GM12878 (cell line): ENCODE measurements at regions not wholly inside any gene's neighbourhood (a gene's known extent, or its start where the extent isn't known, plus 50 kb on each side); places are given as distances from the start of the nearest gene placed in this dataset.

Experiments
- ATAC-seq: fragments of 200-7000 bp; cut with Tn5 transposase; 3 replicates; pipeline ENCODE4 v1.9.1; 2020; ENCODE audit warnings: mild to moderate bottlenecking, moderate library complexity
- BruUV-seq: library from RNA; stranded (reverse); fragments of 400-500 nt; replicated peaks from 2 replicates; lab custom pipeline; 2021; lab: Mats Ljungman, UMichigan
- CTCF ChIA-PET: fragments of 300-600 bp; sonication (Branson Sonifier 250); formaldehyde crosslinking; extraction: SDS; loops from one replicate; lab custom pipeline; 2021; ENCODE audit warnings: inconsistent platforms; lab: Yijun Ruan, JAX
- POLR2A ChIA-PET: fragments of 350-600 bp; formaldehyde crosslinking; extraction: SDS; loops from one replicate; lab custom pipeline; 2021; ENCODE audit warnings: inconsistent platforms; lab: Charles Lee
- RAD21 ChIA-PET: fragments of 300-600 bp; sonication (Branson Sonifier 250); formaldehyde crosslinking; loops from one replicate; lab custom pipeline; 2023; ENCODE audit warnings: antibody characterized with exemption; ENCODE audit not compliant: unreplicated experiment; lab: Charles Lee
- SMC1A ChIA-PET: fragments of 300-600 bp; sonication (Branson Sonifier 250); formaldehyde crosslinking; loops from one replicate; lab custom pipeline; 2023; ENCODE audit not compliant: unreplicated experiment, uncharacterized antibody; lab: Charles Lee
- DNase-seq: peaks from one replicate; pipeline ENCODE4 v3.0.0-alpha.2; 2011; ENCODE audit warnings: low read depth, low spot score
- FAIRE-seq: peaks from 3 replicates; lab custom pipeline; 2011; peaks lifted over from hg19 to GRCh38; lab: Jason Lieb, UNC
- H2AFZ ChIP-seq: 2 replicates; pipeline ENCODE4 v1.6.0; 2011; ENCODE audit warnings: low read depth, low read length, control low read depth; ENCODE audit not compliant: control insufficient read depth
- H3K27ac ChIP-seq: 2 replicates; pipeline ENCODE4 v1.5.1; 2011; ENCODE audit warnings: control low read depth; ENCODE audit not compliant: control insufficient read depth, insufficient read depth
- H3K27me3 ChIP-seq, 2 experiments: replicated peaks in 1 of 2; 2 replicates each; pipeline versions ENCODE4 v1.6.0 to v1.6.1; 2011; ENCODE audit warnings: low read length in 1 of 2; ENCODE audit not compliant: control insufficient read depth in 2 of 2, insufficient read depth in 2 of 2
- H3K36me3 ChIP-seq, 2 experiments: 2 replicates each; pipeline ENCODE4 v1.5.1; 2011; ENCODE audit warnings: low read length in 1 of 2; ENCODE audit not compliant: control insufficient read depth in 2 of 2, insufficient read depth in 2 of 2
- H3K4me1 ChIP-seq: 2 replicates; pipeline ENCODE4 v1.6.1; 2011; ENCODE audit warnings: mild to moderate bottlenecking, low read length, moderate library complexity, mixed read lengths; ENCODE audit not compliant: control insufficient read depth, insufficient read depth
- H3K4me2 ChIP-seq: 2 replicates; pipeline ENCODE4 v1.6.0; 2011; ENCODE audit warnings: control low read depth; ENCODE audit not compliant: control insufficient read depth, insufficient read depth
- H3K4me3 ChIP-seq: fragments of 200-600 bp; sonication (generic); 2 replicates; pipeline ENCODE4 v1.5.1; 2016
- H3K79me2 ChIP-seq: 2 replicates; pipeline ENCODE4 v1.6.0; 2011; ENCODE audit warnings: low read length; ENCODE audit not compliant: control insufficient read depth, insufficient read depth
- H3K9ac ChIP-seq: 2 replicates; pipeline ENCODE4 v1.8.0; 2011; ENCODE audit warnings: low read length, control low read depth, mixed read lengths; ENCODE audit not compliant: control insufficient read depth, insufficient read depth
- H3K9me3 ChIP-seq: replicated peaks from 3 replicates; pipeline ENCODE4 v1.5.1; 2011; ENCODE audit warnings: mild to moderate bottlenecking, low read length; ENCODE audit not compliant: control insufficient read depth, insufficient read depth
- H4K20me1 ChIP-seq: 2 replicates; pipeline ENCODE4 v1.6.0; 2011; ENCODE audit not compliant: control insufficient read depth, insufficient read depth
- CEBPZ ChIP-seq: fragments of 150-350 bp; IDR thresholded peaks from 2 replicates; pipeline ENCODE4 v1.6.1; 2016; ENCODE audit warnings: low read depth, low read length
- IRF3 ChIP-seq: fragments of 450-650 bp; IDR thresholded peaks from 2 replicates; pipeline ENCODE4 v1.6.1; 2014; ENCODE audit warnings: mild to moderate bottlenecking
- IRF5 ChIP-seq: fragments of 450-650 bp; IDR thresholded peaks from 2 replicates; pipeline ENCODE4 v1.6.1; 2017; ENCODE audit warnings: borderline replicate concordance
- PAX5 ChIP-seq: IDR thresholded peaks from 2 replicates; pipeline ENCODE4 v1.6.1; 2011; ENCODE audit warnings: low read depth, low read length, borderline replicate concordance
- RB1 ChIP-seq: fragments of 450-650 bp; formaldehyde crosslinking; IDR thresholded peaks from 2 replicates; pipeline ENCODE4 v1.6.1; 2017; ENCODE audit warnings: mild to moderate bottlenecking, borderline replicate concordance
- RBBP5 ChIP-seq: fragments of 200-600 bp; sonication (generic); conservative IDR thresholded peaks from 2 replicates; pipeline ENCODE4 v1.6.1; 2016
- RFX5 ChIP-seq: IDR thresholded peaks from 2 replicates; pipeline ENCODE4 v1.6.1; 2011; ENCODE audit warnings: low read depth, low read length, improper control_type of control experiment
- SMAD1 ChIP-seq: fragments of 450-650 bp; IDR thresholded peaks from 2 replicates; pipeline ENCODE4 v1.6.1; 2018; ENCODE audit warnings: mild to moderate bottlenecking, low read depth; ENCODE audit not compliant: partially characterized antibody
- TARDBP ChIP-seq: IDR thresholded peaks from 2 replicates; pipeline ENCODE4 v1.6.1; 2016; ENCODE audit warnings: borderline replicate concordance
- ZNF24 ChIP-seq: fragments of 450-650 bp; IDR thresholded peaks from 2 replicates; pipeline ENCODE4 v1.6.1; 2017; ENCODE audit warnings: antibody characterized with exemption, mild to moderate bottlenecking
- ZNF687 ChIP-seq: fragments of 450-650 bp; IDR thresholded peaks from 2 replicates; pipeline ENCODE4 v1.6.1; 2017; ENCODE audit warnings: mild to moderate bottlenecking, moderate library complexity
- WGBS: methylation state at CpG from one replicate; pipeline ENCODE4 v1.1.6; 2016; ENCODE audit warnings: low lambda C conversion rate; ENCODE audit not compliant: insufficient replicate concordance, insufficient coverage; ENCODE audit errors: missing lambda C conversion rate; 5-methylcytosine and 5-hydroxymethylcytosine counted together
- in situ Hi-C: fragments of 300-500 bp; cut with MboI; formaldehyde crosslinking; loops from 9 replicates; pipeline ENCODE4 v1.14.3; 2018; ENCODE audit warnings: mixed read lengths
- intact Hi-C: fragments of 100-400 bp; cut with micrococcal nuclease; formaldehyde crosslinking; loops from one replicate; pipeline ENCODE4 v1.14.2; 2022; ENCODE audit not compliant: unreplicated experiment

- in situ Hi-C loops: no loop called here
Observed at GRCh38 chr4:33998291-33998690, 2246.0 kb downstream of the ARAP2 start.

More at GRCh38 chr4:33998291-33998690, 2246.0 kb downstream of the ARAP2 start:
- 1% methylated on average over 3 of the region's 3 CpGs for WGBS
- H3K4me1 ChIP-seq: no peaks in the 10 kb centered on the region
- H3K36me3 ChIP-seq: no peaks in the 10 kb centered on the region
- H3K9me3 ChIP-seq: no peaks in the 10 kb centered on the region
- no TSS peak for BruUV-seq
- SMC1A ChIA-PET: no interaction called here
- no peak overlapping the region for H3K9ac ChIP-seq
- no peaks in the 10 kb centered on the region for H3K79me2 ChIP-seq
- H4K20me1 ChIP-seq: no peaks in the 10 kb centered on the region
- no peaks in the 10 kb centered on the region for H3K27me3 ChIP-seq
- FAIRE-seq (no peak), ATAC-seq (no peak), DNase-seq (no peak)
- no peak overlapping the region for H3K4me3 ChIP-seq
- RAD21 ChIA-PET: no interaction called here
- no peak overlapping the region for H3K4me2 ChIP-seq
- no peak overlapping the region for H3K27ac ChIP-seq
- intact Hi-C loops: no loop called here
- CTCF ChIA-PET: no interaction called here
- POLR2A ChIA-PET: no interaction called here
- TF ChIP-seq ZNF687 (no peak), PAX5 (no peak), RBBP5 (no peak), ZNF24 (no peak), IRF3 (no peak), CEBPZ (no peak), IRF5 (no peak), RFX5 (no peak), SMAD1 (no peak), RB1 (no peak), TARDBP (no peak)
- no peak overlapping the region for H2AFZ ChIP-seq
